HEK293 (cell line): ENCODE measurements at regions not wholly inside any gene's neighbourhood (a gene's known extent, or its start where the extent isn't known, plus 50 kb on each side); places are given as distances from the start of the nearest gene placed in this dataset.

ENCODE experiments used
- CTCF ChIA-PET: fragments of 350-600 bp; formaldehyde crosslinking; extraction: SDS; loops from one replicate; lab custom pipeline; 2021; ENCODE audit warnings: antibody characterized with exemption; lab: Yijun Ruan, JAX
- POLR2A ChIA-PET: fragments of 300-600 bp; formaldehyde crosslinking; extraction: SDS; loops from one replicate; lab custom pipeline; 2020; ENCODE audit warnings: antibody characterized with exemption, inconsistent platforms; lab: Yijun Ruan, JAX
- H3K27ac ChIP-seq: fragments of 200-500 bp; sonication (Bioruptor generic); 2 replicates; pipeline ENCODE4 v1.5.1; 2014; ENCODE audit warnings: low read depth, low read length, control low read depth, inconsistent platforms; ENCODE audit errors: extremely low read depth
- H3K36me3 ChIP-seq, 2 experiments: fragments of 200-500 bp in 1 of 2; sonication (Bioruptor generic) in 1 of 2; 1 replicate in 1 of 2; 2 replicates in 1 of 2; pipeline ENCODE4 v1.5.1; 2014 to 2017; ENCODE audit warnings: inconsistent platforms in 2 of 2, low read length in 2 of 2; ENCODE audit not compliant: control insufficient read depth in 2 of 2, insufficient read depth in 1 of 2
- H3K4me1 ChIP-seq: fragments of 200-500 bp; sonication (Bioruptor generic); 2 replicates; pipeline ENCODE4 v1.5.1; 2014; ENCODE audit warnings: mild to moderate bottlenecking, low read length, inconsistent platforms; ENCODE audit not compliant: control insufficient read depth, insufficient read depth
- H3K4me3 ChIP-seq: 2 replicates; pipeline ENCODE4 v1.5.1; 2011; ENCODE audit warnings: low read depth, mild to moderate bottlenecking, control low read depth, low read length, moderate library complexity
- H3K9me3 ChIP-seq: fragments of 200-500 bp; sonication (Bioruptor generic); 2 replicates; pipeline ENCODE4 v1.5.1; 2014; ENCODE audit warnings: low read depth, low read length, inconsistent platforms; ENCODE audit not compliant: control insufficient read depth, insufficient read depth
- HOXD13 ChIP-seq: sonication (generic); formaldehyde crosslinking; IDR thresholded peaks from 2 replicates; pipeline ENCODE4 v1.8.0; 2022; ENCODE audit warnings: missing genetic modification reagents, borderline replicate concordance
- OSR2 ChIP-seq: fragments of 450-650 bp; formaldehyde crosslinking; IDR thresholded peaks from 2 replicates; pipeline ENCODE4 v1.5.1; 2016; ENCODE audit warnings: missing biosample characterization, missing genetic modification characterization
- WT1 ChIP-seq: fragments of 450-650 bp; formaldehyde crosslinking; IDR thresholded peaks from 2 replicates; pipeline ENCODE4 v1.5.1; 2016; ENCODE audit warnings: missing biosample characterization, missing genetic modification characterization
- ZEB2 ChIP-seq: fragments of 450-650 bp; formaldehyde crosslinking; IDR thresholded peaks from 2 replicates; pipeline ENCODE4 v1.5.1; 2016; ENCODE audit warnings: missing biosample characterization, missing genetic modification characterization
- ZNF112 ChIP-seq: fragments of 450-650 bp; formaldehyde crosslinking; IDR thresholded peaks from 2 replicates; pipeline ENCODE4 v1.5.0; 2017; ENCODE audit warnings: missing biosample characterization, missing genetic modification characterization
- ZNF121 ChIP-seq: fragments of 450-650 bp; formaldehyde crosslinking; IDR thresholded peaks from 2 replicates; pipeline ENCODE4 v1.5.1; 2016; ENCODE audit warnings: missing biosample characterization, missing genetic modification characterization
- ZNF280D ChIP-seq: fragments of 450-650 bp; formaldehyde crosslinking; IDR thresholded peaks from 2 replicates; pipeline ENCODE4 v1.5.1; 2016; ENCODE audit warnings: missing biosample characterization, missing genetic modification characterization
- ZNF311 ChIP-seq: fragments of 450-650 bp; formaldehyde crosslinking; IDR thresholded peaks from 2 replicates; pipeline ENCODE4 v1.5.1; 2017; ENCODE audit warnings: missing biosample characterization, missing genetic modification characterization, borderline replicate concordance
- ZNF423 ChIP-seq: fragments of 450-650 bp; formaldehyde crosslinking; IDR thresholded peaks from 2 replicates; pipeline ENCODE4 v1.5.1; 2016; ENCODE audit warnings: missing biosample characterization, missing genetic modification characterization
- TF ChIP-seq, protein P1 (sequence below): fragments of 450-650 bp; formaldehyde crosslinking; IDR thresholded peaks from 2 replicates; pipeline ENCODE4 v1.5.1; 2016; ENCODE audit warnings: missing biosample characterization, missing genetic modification characterization, borderline replicate concordance
- TF ChIP-seq, protein P2 (sequence below): fragments of 450-650 bp; formaldehyde crosslinking; IDR thresholded peaks from 2 replicates; pipeline ENCODE4 v1.5.1; 2016; ENCODE audit warnings: missing biosample characterization, missing genetic modification characterization

DNA sequence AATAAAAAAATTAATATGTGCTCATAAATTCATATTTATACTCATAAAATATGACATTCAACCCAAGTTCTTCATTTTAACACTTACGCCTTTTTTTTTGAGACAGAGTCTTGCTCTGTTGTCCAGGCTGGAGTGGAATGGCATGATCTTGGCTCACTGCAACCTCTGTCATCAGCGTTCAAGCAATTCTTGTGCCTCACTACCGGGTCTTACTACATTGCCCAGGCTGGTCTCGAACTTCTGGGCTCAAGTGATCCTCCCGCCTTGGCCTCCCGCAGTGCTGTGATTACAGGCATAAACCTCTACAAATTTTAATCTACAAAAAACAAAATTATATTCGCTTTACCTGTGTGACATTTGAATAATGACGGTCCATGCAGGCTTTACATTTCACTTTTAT lies 74.1 kb upstream of the SNRPN start (continued):
- no peak for TF ChIP-seq ZNF121 (tag by site-specific recombination)
- TF ChIP-seq, protein P1, sequence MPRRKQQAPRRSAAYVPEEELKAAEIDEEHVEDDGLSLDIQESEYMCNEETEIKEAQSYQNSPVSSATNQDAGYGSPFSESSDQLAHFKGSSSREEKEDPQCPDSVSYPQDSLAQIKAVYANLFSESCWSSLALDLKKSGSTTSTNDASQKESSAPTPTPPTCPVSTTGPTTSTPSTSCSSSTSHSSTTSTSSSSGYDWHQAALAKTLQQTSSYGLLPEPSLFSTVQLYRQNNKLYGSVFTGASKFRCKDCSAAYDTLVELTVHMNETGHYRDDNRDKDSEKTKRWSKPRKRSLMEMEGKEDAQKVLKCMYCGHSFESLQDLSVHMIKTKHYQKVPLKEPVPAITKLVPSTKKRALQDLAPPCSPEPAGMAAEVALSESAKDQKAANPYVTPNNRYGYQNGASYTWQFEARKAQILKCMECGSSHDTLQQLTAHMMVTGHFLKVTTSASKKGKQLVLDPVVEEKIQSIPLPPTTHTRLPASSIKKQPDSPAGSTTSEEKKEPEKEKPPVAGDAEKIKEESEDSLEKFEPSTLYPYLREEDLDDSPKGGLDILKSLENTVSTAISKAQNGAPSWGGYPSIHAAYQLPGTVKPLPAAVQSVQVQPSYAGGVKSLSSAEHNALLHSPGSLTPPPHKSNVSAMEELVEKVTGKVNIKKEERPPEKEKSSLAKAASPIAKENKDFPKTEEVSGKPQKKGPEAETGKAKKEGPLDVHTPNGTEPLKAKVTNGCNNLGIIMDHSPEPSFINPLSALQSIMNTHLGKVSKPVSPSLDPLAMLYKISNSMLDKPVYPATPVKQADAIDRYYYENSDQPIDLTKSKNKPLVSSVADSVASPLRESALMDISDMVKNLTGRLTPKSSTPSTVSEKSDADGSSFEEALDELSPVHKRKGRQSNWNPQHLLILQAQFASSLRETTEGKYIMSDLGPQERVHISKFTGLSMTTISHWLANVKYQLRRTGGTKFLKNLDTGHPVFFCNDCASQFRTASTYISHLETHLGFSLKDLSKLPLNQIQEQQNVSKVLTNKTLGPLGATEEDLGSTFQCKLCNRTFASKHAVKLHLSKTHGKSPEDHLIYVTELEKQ (tag by site-specific recombination), result no peak

GRCh38 chr15:24886538-24886937 lies 68.2 kb upstream of the SNRPN start:
- ChIA-PET POLR2A (no interaction called here), CTCF (no interaction called here)
- Histone ChIP-seq H3K4me3 (no peak overlapping the region), H3K9me3 (no peaks in the 10 kb centered on the region), H3K36me3 (no peaks in the 10 kb centered on the region), H3K4me1 (no peaks in the 10 kb centered on the region), H3K27ac (no peak overlapping the region)
- TF ChIP-seq ZEB2 (no peak), OSR2 (no peak)

GRCh38 chr15:24898715-24899272 lies 56.0 kb upstream of the SNRPN start:
- Histone ChIP-seq H3K27ac (no peak overlapping the region), H3K36me3 (no peaks in the 10 kb centered on the region), H3K4me1 (no peaks in the 10 kb centered on the region), H3K4me3 (no peak overlapping the region), H3K9me3 (no peaks in the 10 kb centered on the region)
- CTCF ChIA-PET, result interaction anchor here (0.6 kb wide), 2 partner anchors 138 to 1104 kb away, joined by 3 to 8 read pairs; no protein-coding TSS in a partner anchor
- TF ChIP-seq ZNF112 (tag by site-specific recombination) (no peak), ZNF280D (tag by site-specific recombination) (no peak), WT1 (tag by site-specific recombination) (no peak)
- POLR2A ChIA-PET, result interaction anchor here (0.6 kb wide), 1 partner anchor 390 kb away, joined by 3 read pairs; no protein-coding TSS in a partner anchor

- H3K4me3 ChIP-seq, result no peak overlapping the region
- H3K4me1 ChIP-seq, result no peaks in the 10 kb centered on the region
- H3K36me3 ChIP-seq, result no peaks in the 10 kb centered on the region
- no peak overlapping the region for H3K27ac ChIP-seq
- ChIA-PET POLR2A (no interaction called here), CTCF (no interaction called here)
- TF ChIP-seq, protein P2, sequence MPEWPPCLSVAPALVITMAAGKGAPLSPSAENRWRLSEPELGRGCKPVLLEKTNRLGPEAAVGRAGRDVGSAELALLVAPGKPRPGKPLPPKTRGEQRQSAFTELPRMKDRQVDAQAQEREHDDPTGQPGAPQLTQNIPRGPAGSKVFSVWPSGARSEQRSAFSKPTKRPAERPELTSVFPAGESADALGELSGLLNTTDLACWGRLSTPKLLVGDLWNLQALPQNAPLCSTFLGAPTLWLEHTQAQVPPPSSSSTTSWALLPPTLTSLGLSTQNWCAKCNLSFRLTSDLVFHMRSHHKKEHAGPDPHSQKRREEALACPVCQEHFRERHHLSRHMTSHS (tag by site-specific recombination), result no peak
- TF ChIP-seq ZNF423 (no peak), ZNF311 (tag by site-specific recombination) (no peak), HOXD13 (CRISPR knock-in tag) (no peak)
- H3K9me3 ChIP-seq, result no peaks in the 10 kb centered on the region
Observed at GRCh38 chr15:24899367-24899766, 55.4 kb upstream of the SNRPN start.
